ENCODE measurements at regions not wholly inside any gene's neighbourhood (a gene's known extent, or its start where the extent isn't known, plus 50 kb on each side); places are given as distances from the start of the nearest gene placed in this dataset.

- TF ChIP-seq, protein P1, sequence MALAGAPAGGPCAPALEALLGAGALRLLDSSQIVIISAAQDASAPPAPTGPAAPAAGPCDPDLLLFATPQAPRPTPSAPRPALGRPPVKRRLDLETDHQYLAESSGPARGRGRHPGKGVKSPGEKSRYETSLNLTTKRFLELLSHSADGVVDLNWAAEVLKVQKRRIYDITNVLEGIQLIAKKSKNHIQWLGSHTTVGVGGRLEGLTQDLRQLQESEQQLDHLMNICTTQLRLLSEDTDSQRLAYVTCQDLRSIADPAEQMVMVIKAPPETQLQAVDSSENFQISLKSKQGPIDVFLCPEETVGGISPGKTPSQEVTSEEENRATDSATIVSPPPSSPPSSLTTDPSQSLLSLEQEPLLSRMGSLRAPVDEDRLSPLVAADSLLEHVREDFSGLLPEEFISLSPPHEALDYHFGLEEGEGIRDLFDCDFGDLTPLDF (CRISPR knock-in tag; IDR thresholded peaks at IDR 0.05), result no peak
- TF ChIP-seq ZNF416 (CRISPR knock-in tag; IDR thresholded peaks at IDR 0.05) (no peak), NR1H2 (CRISPR knock-in tag; IDR thresholded peaks at IDR 0.05) (no peak), USF1 (CRISPR knock-in tag; IDR thresholded peaks at IDR 0.05) (no peak)
- TF ChIP-seq, protein P2, sequence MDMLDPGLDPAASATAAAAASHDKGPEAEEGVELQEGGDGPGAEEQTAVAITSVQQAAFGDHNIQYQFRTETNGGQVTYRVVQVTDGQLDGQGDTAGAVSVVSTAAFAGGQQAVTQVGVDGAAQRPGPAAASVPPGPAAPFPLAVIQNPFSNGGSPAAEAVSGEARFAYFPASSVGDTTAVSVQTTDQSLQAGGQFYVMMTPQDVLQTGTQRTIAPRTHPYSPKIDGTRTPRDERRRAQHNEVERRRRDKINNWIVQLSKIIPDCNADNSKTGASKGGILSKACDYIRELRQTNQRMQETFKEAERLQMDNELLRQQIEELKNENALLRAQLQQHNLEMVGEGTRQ (CRISPR knock-in tag; IDR thresholded peaks at IDR 0.05), result no peak
- TF ChIP-seq, protein P3, sequence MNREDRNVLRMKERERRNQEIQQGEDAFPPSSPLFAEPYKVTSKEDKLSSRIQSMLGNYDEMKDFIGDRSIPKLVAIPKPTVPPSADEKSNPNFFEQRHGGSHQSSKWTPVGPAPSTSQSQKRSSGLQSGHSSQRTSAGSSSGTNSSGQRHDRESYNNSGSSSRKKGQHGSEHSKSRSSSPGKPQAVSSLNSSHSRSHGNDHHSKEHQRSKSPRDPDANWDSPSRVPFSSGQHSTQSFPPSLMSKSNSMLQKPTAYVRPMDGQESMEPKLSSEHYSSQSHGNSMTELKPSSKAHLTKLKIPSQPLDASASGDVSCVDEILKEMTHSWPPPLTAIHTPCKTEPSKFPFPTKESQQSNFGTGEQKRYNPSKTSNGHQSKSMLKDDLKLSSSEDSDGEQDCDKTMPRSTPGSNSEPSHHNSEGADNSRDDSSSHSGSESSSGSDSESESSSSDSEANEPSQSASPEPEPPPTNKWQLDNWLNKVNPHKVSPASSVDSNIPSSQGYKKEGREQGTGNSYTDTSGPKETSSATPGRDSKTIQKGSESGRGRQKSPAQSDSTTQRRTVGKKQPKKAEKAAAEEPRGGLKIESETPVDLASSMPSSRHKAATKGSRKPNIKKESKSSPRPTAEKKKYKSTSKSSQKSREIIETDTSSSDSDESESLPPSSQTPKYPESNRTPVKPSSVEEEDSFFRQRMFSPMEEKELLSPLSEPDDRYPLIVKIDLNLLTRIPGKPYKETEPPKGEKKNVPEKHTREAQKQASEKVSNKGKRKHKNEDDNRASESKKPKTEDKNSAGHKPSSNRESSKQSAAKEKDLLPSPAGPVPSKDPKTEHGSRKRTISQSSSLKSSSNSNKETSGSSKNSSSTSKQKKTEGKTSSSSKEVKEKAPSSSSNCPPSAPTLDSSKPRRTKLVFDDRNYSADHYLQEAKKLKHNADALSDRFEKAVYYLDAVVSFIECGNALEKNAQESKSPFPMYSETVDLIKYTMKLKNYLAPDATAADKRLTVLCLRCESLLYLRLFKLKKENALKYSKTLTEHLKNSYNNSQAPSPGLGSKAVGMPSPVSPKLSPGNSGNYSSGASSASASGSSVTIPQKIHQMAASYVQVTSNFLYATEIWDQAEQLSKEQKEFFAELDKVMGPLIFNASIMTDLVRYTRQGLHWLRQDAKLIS (CRISPR knock-in tag; IDR thresholded peaks at IDR 0.05; ENCODE audit: borderline replicate concordance), result no peak
These were observed 748.4 kb upstream of the HS6ST1 start (continued) for GRCh38 chr2:129067070-129067469.

DNA sequence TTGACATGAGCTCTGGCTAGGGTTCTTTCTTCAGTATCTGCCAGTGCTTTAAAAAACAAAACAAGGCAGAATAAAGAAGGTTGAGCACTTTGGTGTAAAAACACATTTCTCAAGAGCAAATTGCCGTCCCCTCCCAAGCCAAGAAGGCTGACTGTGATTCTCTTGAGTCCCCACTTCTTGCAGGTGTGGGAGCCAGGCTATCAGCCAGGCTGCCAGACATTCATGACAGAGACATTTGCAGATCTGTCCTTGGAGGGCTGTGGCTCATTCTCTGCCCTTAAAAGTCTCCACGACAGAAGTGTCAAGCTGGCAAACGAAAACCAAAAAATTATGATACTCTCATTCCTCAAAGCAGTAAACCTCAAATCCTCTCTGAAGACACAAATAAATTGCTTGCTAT, 749.3 kb upstream of the HS6ST1 start:
- TF ChIP-seq ZNF416 (CRISPR knock-in tag; IDR thresholded peaks at IDR 0.05) (no peak), MXD4 (CRISPR knock-in tag; IDR thresholded peaks at IDR 0.05; ENCODE audit: borderline replicate concordance) (no peak), OVOL2 (CRISPR knock-in tag; IDR thresholded peaks at IDR 0.05; ENCODE audit: borderline replicate concordance) (no peak), TEAD4 (CRISPR knock-in tag; IDR thresholded peaks at IDR 0.05) (no peak), IRF2 (CRISPR knock-in tag; IDR thresholded peaks at IDR 0.05; ENCODE audit: borderline replicate concordance, low read depth) (no peak), MYBL2 (CRISPR knock-in tag; IDR thresholded peaks at IDR 0.05) (no peak), ELF4 (CRISPR knock-in tag; IDR thresholded peaks at IDR 0.05; ENCODE audit: low read depth) (no peak)
- TF ChIP-seq, protein P4, sequence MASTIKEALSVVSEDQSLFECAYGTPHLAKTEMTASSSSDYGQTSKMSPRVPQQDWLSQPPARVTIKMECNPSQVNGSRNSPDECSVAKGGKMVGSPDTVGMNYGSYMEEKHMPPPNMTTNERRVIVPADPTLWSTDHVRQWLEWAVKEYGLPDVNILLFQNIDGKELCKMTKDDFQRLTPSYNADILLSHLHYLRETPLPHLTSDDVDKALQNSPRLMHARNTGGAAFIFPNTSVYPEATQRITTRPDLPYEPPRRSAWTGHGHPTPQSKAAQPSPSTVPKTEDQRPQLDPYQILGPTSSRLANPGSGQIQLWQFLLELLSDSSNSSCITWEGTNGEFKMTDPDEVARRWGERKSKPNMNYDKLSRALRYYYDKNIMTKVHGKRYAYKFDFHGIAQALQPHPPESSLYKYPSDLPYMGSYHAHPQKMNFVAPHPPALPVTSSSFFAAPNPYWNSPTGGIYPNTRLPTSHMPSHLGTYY (CRISPR knock-in tag; IDR thresholded peaks at IDR 0.05), result no peak
- TF ChIP-seq, protein P5, sequence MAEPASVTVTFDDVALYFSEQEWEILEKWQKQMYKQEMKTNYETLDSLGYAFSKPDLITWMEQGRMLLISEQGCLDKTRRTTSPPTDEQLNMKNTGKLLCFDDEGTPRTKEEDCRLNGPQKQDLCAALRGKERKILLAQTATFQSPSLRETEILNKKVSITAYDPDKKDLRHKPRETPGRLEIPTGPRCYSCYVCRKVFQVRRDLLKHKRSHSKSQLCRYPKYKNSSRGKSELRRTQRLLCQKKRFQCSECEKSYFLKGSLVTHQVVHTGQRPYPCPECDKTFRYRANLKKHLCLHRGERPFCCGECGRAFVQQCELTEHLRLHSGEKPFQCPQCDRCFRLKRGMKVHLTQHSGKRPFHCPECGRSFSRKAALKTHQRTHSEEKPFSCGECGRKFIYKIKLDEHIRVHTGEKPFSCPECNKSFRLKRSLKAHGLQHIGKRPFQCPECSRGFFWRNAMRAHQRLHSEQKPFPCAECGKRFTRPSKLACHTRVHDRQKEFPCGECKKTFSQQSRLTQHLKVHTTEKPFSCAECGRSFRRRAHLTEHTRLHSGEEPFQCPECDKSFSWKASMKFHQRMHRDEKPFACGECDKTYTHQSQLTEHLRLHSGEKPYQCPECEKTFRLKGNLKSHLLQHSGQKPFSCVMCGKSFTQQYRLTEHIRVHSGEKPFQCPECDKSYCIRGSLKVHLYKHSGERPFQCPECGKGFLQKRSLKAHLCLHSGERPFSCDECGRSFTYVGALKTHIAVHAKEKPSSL (CRISPR knock-in tag; conservative IDR thresholded peaks at IDR 0.05), result no peak
- no peak overlapping the region for H3K27ac Mint-ChIP-seq
- no peaks in the 10 kb centered on the region for H3K9me3 Mint-ChIP-seq
- CTCF ChIA-PET, result no interaction called here
- no peaks in the 10 kb centered on the region for H3K4me1 Mint-ChIP-seq
- DNase-seq (ENCODE audit: low spot score) (no peak), ATAC-seq (no peak)
- H3K4me3 Mint-ChIP-seq, result no peak overlapping the region
- no peaks in the 10 kb centered on the region for H3K27me3 Mint-ChIP-seq (ENCODE audit: low read depth)
- POLR2A ChIA-PET, result no interaction called here
- no peaks in the 10 kb centered on the region for H3K36me3 Mint-ChIP-seq
